ENCODE measurements at regions not wholly inside any gene's neighbourhood (a gene's known extent, or its start where the extent isn't known, plus 50 kb on each side); places are given as distances from the start of the nearest gene placed in this dataset.
A peak's percentile ranks its signal among the peaks of the same experiment; 100 is the strongest.

DNA sequence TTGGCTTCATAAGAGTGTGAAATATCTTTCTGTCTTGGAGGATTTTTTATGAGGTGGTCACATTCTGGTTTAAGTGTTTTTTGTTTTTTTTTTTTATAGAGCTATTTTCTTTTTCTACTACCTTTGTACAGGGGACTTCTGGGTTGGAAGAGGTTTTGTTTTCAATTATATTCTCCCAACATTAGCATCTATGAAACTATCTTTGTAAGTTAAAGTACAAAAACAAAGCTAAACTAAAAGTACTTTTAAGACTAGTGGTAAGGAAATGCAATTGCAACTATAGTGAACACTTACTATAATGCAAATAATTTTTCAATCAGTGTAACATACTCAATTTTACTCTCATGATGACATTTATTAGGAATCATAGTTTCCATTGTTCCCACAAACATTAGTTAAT, 688.2 kb downstream of the SI start:
- TF ChIP-seq, protein P1, sequence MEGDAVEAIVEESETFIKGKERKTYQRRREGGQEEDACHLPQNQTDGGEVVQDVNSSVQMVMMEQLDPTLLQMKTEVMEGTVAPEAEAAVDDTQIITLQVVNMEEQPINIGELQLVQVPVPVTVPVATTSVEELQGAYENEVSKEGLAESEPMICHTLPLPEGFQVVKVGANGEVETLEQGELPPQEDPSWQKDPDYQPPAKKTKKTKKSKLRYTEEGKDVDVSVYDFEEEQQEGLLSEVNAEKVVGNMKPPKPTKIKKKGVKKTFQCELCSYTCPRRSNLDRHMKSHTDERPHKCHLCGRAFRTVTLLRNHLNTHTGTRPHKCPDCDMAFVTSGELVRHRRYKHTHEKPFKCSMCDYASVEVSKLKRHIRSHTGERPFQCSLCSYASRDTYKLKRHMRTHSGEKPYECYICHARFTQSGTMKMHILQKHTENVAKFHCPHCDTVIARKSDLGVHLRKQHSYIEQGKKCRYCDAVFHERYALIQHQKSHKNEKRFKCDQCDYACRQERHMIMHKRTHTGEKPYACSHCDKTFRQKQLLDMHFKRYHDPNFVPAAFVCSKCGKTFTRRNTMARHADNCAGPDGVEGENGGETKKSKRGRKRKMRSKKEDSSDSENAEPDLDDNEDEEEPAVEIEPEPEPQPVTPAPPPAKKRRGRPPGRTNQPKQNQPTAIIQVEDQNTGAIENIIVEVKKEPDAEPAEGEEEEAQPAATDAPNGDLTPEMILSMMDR (IDR thresholded peaks at IDR 0.05): peak in 2 of 4 donors; percentile 10 to 12
- TF ChIP-seq POLR2A (IDR thresholded peaks at IDR 0.05): no peak
